ENCODE measurements at regions not wholly inside any gene's neighbourhood (a gene's known extent, or its start where the extent isn't known, plus 50 kb on each side); places are given as distances from the start of the nearest gene placed in this dataset.

DNA sequence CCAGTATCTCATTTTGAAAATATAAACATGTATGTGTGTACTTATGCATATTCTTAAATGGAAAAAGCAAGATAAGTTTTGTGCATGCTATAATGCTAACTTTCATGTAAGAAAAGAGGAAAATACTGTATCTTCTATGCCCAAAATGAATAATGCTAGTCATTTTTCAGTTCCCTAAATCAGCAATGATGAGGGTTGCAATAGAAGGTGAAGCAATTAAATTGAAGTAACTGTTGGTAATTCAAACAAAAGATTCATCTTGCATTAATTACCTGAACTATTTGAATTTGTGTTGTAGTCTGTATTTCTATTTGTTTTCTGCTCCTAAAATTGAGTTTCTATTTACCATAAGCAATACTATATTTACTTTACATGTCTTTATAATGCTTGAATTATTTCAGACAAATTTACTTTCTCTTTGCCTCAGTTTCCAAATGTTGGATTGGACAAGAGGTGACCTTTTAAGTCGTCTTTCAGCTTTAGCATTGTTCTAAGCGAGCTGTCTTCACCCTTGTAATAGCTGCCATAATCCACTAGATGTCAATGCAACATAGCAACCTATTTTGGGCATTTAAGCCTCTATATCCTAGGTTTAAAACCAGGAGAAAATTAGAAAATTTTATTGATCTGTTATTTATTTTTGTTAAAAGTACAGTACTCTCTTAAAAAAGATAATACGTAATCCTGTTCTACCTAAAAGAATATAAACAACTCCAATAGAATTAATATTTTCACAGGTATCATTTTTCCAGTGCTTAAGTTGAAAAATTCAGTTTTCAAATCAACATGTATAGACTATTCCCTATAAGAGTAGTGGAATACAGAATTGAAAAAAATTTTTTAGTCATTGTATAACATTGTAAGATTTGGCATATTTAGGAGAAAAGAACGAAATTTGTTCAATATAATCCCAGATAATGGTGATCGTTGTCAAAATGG is 52.3 kb upstream of the IFNGR1 start:
- POLR2A ChIA-PET (ENCODE audit: partially characterized antibody): no interaction called here
- Histone ChIP-seq H3K23ac (ENCODE audit: insufficient read length) (no peak overlapping the region), H3K4me2 (ENCODE audit: insufficient read depth in 1 of 2, low read depth in 2 of 2, low read length in 2 of 2) (no peak overlapping the region), H3K4me1 (replicated peaks in 1 of 4; ENCODE audit: control insufficient read depth in 3 of 4, insufficient read depth in 4 of 4, low read length in 3 of 4) (no peaks in the 10 kb centered on the region), H3K9ac (replicated peaks in 1 of 4; ENCODE audit: extremely low read depth in 1 of 4, low read depth in 3 of 4, low read length in 3 of 4) (no peak overlapping the region), H2BK5ac (ENCODE audit: low read depth, low read length) (no peak overlapping the region), H3K79me2 (ENCODE audit: control insufficient read depth in 1 of 2, insufficient read depth in 2 of 2, low read length in 2 of 2) (no peaks in the 10 kb centered on the region), H3K18ac (ENCODE audit: extremely low read depth, low read length) (no peak overlapping the region), H3K27ac (ENCODE audit: low read depth, low read length) (no peak overlapping the region), H3K56ac (replicated peaks; ENCODE audit: insufficient read length, low read depth, low read length) (no peak overlapping the region), H3K23me2 (ENCODE audit: low read depth, low read length) (no peaks in the 10 kb centered on the region), H4K20me1 (replicated peaks in 1 of 2; ENCODE audit: control insufficient read depth in 1 of 2, insufficient read depth in 2 of 2, low read length in 2 of 2) (no peaks in the 10 kb centered on the region), H4K5ac (ENCODE audit: insufficient read length, low read depth, low read length) (no peak overlapping the region), H2BK15ac (ENCODE audit: low read length) (no peak overlapping the region), H2BK20ac (ENCODE audit: low read length) (no peak overlapping the region), H3K36me3 (ENCODE audit: control insufficient read depth in 2 of 4, insufficient read depth in 4 of 4, low read length in 3 of 4) (no peaks in the 10 kb centered on the region), H3K4ac (replicated peaks; ENCODE audit: insufficient read length, low read depth, low read length) (no peak overlapping the region), H2AFZ (ENCODE audit: low read length) (no peak overlapping the region), H2BK120ac (replicated peaks; ENCODE audit: low read depth, low read length) (no peak overlapping the region), H3K9me3 (ENCODE audit: insufficient read depth in 2 of 2, low read depth in 1 of 2, low read length in 1 of 2) (no peaks in the 10 kb centered on the region), H4K8ac (ENCODE audit: extremely low read depth, insufficient read depth, low read length) (no peak overlapping the region), H3K14ac (ENCODE audit: insufficient read length) (no peak overlapping the region), H3K4me3 (ENCODE audit: extremely low read depth in 1 of 4, insufficient read depth in 2 of 4, low read depth in 3 of 4, low read length in 4 of 4) (no peak overlapping the region), H3K79me1 (ENCODE audit: low read depth, low read length) (no peaks in the 10 kb centered on the region), H2AK5ac (ENCODE audit: low read depth, low read length) (no peak overlapping the region), H3K27me3 (replicated peaks in 1 of 4; ENCODE audit: control insufficient read depth in 3 of 4, extremely low read depth in 1 of 4, insufficient read depth in 3 of 4, low read length in 3 of 4) (no peaks in the 10 kb centered on the region), H2BK12ac (ENCODE audit: low read depth, low read length) (no peak overlapping the region), H4K91ac (replicated peaks; ENCODE audit: insufficient read length, low read length) (no peak overlapping the region)
- 31% methylated on average over 5 of the region's 5 CpGs; no CpG with 5 or more reads in 1 of the 2 experiments for WGBS, 2 experiments (ENCODE audit: extremely low coverage in 1 of 2, insufficient coverage in 1 of 2, insufficient read length in 1 of 2, insufficient replicate concordance in 2 of 2, low coverage in 1 of 2, low lambda C conversion rate in 2 of 2, missing lambda C conversion rate in 1 of 2)
- TF ChIP-seq RAD21 (IDR thresholded peaks at IDR 0.05 in 1 of 2, conservative IDR thresholded peaks at IDR 0.05 in 1 of 2; ENCODE audit: low read depth in 2 of 2, low read length in 2 of 2) (peak; percentile 95 to 96), TEAD4 (IDR thresholded peaks at IDR 0.05; ENCODE audit: low read depth, low read length) (no peak)
- TF ChIP-seq, protein P1, sequence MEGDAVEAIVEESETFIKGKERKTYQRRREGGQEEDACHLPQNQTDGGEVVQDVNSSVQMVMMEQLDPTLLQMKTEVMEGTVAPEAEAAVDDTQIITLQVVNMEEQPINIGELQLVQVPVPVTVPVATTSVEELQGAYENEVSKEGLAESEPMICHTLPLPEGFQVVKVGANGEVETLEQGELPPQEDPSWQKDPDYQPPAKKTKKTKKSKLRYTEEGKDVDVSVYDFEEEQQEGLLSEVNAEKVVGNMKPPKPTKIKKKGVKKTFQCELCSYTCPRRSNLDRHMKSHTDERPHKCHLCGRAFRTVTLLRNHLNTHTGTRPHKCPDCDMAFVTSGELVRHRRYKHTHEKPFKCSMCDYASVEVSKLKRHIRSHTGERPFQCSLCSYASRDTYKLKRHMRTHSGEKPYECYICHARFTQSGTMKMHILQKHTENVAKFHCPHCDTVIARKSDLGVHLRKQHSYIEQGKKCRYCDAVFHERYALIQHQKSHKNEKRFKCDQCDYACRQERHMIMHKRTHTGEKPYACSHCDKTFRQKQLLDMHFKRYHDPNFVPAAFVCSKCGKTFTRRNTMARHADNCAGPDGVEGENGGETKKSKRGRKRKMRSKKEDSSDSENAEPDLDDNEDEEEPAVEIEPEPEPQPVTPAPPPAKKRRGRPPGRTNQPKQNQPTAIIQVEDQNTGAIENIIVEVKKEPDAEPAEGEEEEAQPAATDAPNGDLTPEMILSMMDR (IDR thresholded peaks at IDR 0.05; ENCODE audit: control extremely low read depth in 1 of 3, insufficient read depth in 1 of 3, low read depth in 1 of 3, low read length in 3 of 3): peak in 2 of 3 experiments; percentile 75 to 78; a peak in 3 of 4 replicates
- CTCF ChIA-PET (ENCODE audit: partially characterized antibody): interaction anchor here (0.6 to 3.5 kb wide), 17 partner anchors 10 to 354 kb away, joined by 3 to 29 read pairs (median 3); no protein-coding TSS in a partner anchor
- FAIRE-seq: peak; percentile 88
- DNase-seq (ENCODE audit: low read depth in 1 of 2, low spot score in 2 of 2): no peak

Data from H1 (cell line).